B cell (primary cell): ENCODE measurements at regions not wholly inside any gene's neighbourhood (a gene's known extent, or its start where the extent isn't known, plus 50 kb on each side); places are given as distances from the start of the nearest gene placed in this dataset.

Experiments used
- EZH2 ChIP-seq: IDR thresholded peaks from 2 replicates; pipeline ENCODE4 v1.6.1; 2012; ENCODE audit warnings: borderline replicate concordance, low read depth, mild to moderate bottlenecking, moderate library complexity, low read length; ENCODE audit not compliant: insufficient read depth, poor library complexity, severe bottlenecking
- TF ChIP-seq, protein P1 (sequence below): fragments of 200-600 bp; IDR thresholded peaks from one replicate; pipeline ENCODE4 v1.8.0; 2022; ENCODE audit warnings: antibody characterized with exemption, mild to moderate bottlenecking

- TF ChIP-seq, protein P1, sequence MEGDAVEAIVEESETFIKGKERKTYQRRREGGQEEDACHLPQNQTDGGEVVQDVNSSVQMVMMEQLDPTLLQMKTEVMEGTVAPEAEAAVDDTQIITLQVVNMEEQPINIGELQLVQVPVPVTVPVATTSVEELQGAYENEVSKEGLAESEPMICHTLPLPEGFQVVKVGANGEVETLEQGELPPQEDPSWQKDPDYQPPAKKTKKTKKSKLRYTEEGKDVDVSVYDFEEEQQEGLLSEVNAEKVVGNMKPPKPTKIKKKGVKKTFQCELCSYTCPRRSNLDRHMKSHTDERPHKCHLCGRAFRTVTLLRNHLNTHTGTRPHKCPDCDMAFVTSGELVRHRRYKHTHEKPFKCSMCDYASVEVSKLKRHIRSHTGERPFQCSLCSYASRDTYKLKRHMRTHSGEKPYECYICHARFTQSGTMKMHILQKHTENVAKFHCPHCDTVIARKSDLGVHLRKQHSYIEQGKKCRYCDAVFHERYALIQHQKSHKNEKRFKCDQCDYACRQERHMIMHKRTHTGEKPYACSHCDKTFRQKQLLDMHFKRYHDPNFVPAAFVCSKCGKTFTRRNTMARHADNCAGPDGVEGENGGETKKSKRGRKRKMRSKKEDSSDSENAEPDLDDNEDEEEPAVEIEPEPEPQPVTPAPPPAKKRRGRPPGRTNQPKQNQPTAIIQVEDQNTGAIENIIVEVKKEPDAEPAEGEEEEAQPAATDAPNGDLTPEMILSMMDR: no peak
- no peak for TF ChIP-seq EZH2
These were observed 65.3 kb downstream of the PRR18 start for GRCh38 chr6:166242888-166243287.
